Activated naive CD4-positive, alpha-beta T cell treated with anti-CD3 and anti-CD28 coated beads, Interleukin-2, amount 10 ng/mL, durations not matched to agents 7 days and 5 days (primary cell): ENCODE measurements at regions not wholly inside any gene's neighbourhood (a gene's known extent, or its start where the extent isn't known, plus 50 kb on each side); places are given as distances from the start of the nearest gene placed in this dataset.
"Not testable (repeated sequence)": the region's sequence is repeated elsewhere in the genome, so short reads cannot be mapped to it uniquely, and the experiment has no call there.

Experiments
- CTCF ChIA-PET: fragments of 350-600 bp; sonication (Branson Sonifier 250); formaldehyde crosslinking; loops from one replicate; lab custom pipeline; 2021; ENCODE audit warnings: antibody characterized with exemption; lab: Charles Lee
- DNase-seq: peaks from one replicate; pipeline ENCODE4 v3.0.0-alpha.2; 2020
- H3K27ac Mint-ChIP-seq: one replicate; pipeline ENCODE4 v1.8.0; 2021; ENCODE audit warnings: mild to moderate bottlenecking, moderate library complexity, mixed read lengths
- H3K27me3 Mint-ChIP-seq: one replicate; pipeline ENCODE4 v1.8.0; 2021; ENCODE audit warnings: mild to moderate bottlenecking, mixed read lengths
- H3K36me3 Mint-ChIP-seq: one replicate; pipeline ENCODE4 v1.8.0; 2021; ENCODE audit warnings: mixed read lengths
- H3K4me1 Mint-ChIP-seq: one replicate; pipeline ENCODE4 v1.8.0; 2021; ENCODE audit warnings: mixed read lengths
- H3K4me3 Mint-ChIP-seq: one replicate; pipeline ENCODE4 v1.8.0; 2021; ENCODE audit warnings: mild to moderate bottlenecking, moderate library complexity, mixed read lengths
- H3K9me3 Mint-ChIP-seq: one replicate; pipeline ENCODE4 v1.8.0; 2021; ENCODE audit warnings: mixed read lengths

GRCh38 chr2:194102546-194102945 lies 1554.5 kb upstream of the SLC39A10 start:
- DNase-seq = no peak
- no peaks in the 10 kb centered on the region for H3K27me3 Mint-ChIP-seq
- no peak overlapping the region for H3K4me3 Mint-ChIP-seq
- no peaks in the 10 kb centered on the region for H3K4me1 Mint-ChIP-seq
- CTCF ChIA-PET = no interaction called here
- no peak overlapping the region for H3K27ac Mint-ChIP-seq
- H3K9me3 Mint-ChIP-seq = no peaks in the 10 kb centered on the region
- H3K36me3 Mint-ChIP-seq = no peaks in the 10 kb centered on the region

GRCh38 chr2:194100201-194100600 lies 1556.8 kb upstream of the SLC39A10 start:
- CTCF ChIA-PET = no interaction called here
- no peaks in the 10 kb centered on the region for H3K4me1 Mint-ChIP-seq
- H3K9me3 Mint-ChIP-seq = no peaks in the 10 kb centered on the region
- no peaks in the 10 kb centered on the region for H3K36me3 Mint-ChIP-seq
- H3K4me3 Mint-ChIP-seq = no peak overlapping the region
- no peaks in the 10 kb centered on the region for H3K27me3 Mint-ChIP-seq
- no peak overlapping the region for H3K27ac Mint-ChIP-seq
- DNase-seq = no peak

GRCh38 chr2:194096402-194096801 lies 1560.6 kb upstream of the SLC39A10 start:
- no peak overlapping the region for H3K4me3 Mint-ChIP-seq
- CTCF ChIA-PET = no interaction called here
- no peaks in the 10 kb centered on the region for H3K36me3 Mint-ChIP-seq
- no peak overlapping the region for H3K27ac Mint-ChIP-seq
- no peaks in the 10 kb centered on the region for H3K27me3 Mint-ChIP-seq
- H3K9me3 Mint-ChIP-seq = no peaks in the 10 kb centered on the region
- no peak for DNase-seq
- no peaks in the 10 kb centered on the region for H3K4me1 Mint-ChIP-seq

- Mint-ChIP-seq H3K36me3 (no peaks in the 10 kb centered on the region), H3K27ac (no peak overlapping the region), H3K27me3 (no peaks in the 10 kb centered on the region), H3K4me3 (no peak overlapping the region), H3K4me1 (no peaks in the 10 kb centered on the region), H3K9me3 (no peaks in the 10 kb centered on the region)
- no peak for DNase-seq
- CTCF ChIA-PET = no interaction called here
Observed at GRCh38 chr2:194095359-194095758, 1561.7 kb upstream of the SLC39A10 start.

GRCh38 chr2:194090251-194090905 lies 1566.6 kb upstream of the SLC39A10 start:
- no peaks in the 10 kb centered on the region for H3K27me3 Mint-ChIP-seq
- H3K4me3 Mint-ChIP-seq = no peak overlapping the region
- DNase-seq = no peak
- no peak overlapping the region for H3K27ac Mint-ChIP-seq
- H3K9me3 Mint-ChIP-seq = no peaks in the 10 kb centered on the region
- no peaks in the 10 kb centered on the region for H3K36me3 Mint-ChIP-seq
- H3K4me1 Mint-ChIP-seq = no peaks in the 10 kb centered on the region
- CTCF ChIA-PET = no interaction called here

GRCh38 chr2:194087089-194087958 lies 1569.7 kb upstream of the SLC39A10 start:
- H3K4me3 Mint-ChIP-seq = no peak overlapping the region
- no peaks in the 10 kb centered on the region for H3K36me3 Mint-ChIP-seq
- H3K27me3 Mint-ChIP-seq = no peaks in the 10 kb centered on the region
- CTCF ChIA-PET = no interaction called here
- no peak for DNase-seq
- no peaks in the 10 kb centered on the region for H3K4me1 Mint-ChIP-seq
- H3K9me3 Mint-ChIP-seq = no peaks in the 10 kb centered on the region
- no peak overlapping the region for H3K27ac Mint-ChIP-seq

GRCh38 chr2:194086129-194086528 lies 1570.9 kb upstream of the SLC39A10 start:
- DNase-seq = no peak
- CTCF ChIA-PET = no interaction called here
- H3K36me3 Mint-ChIP-seq = no peaks in the 10 kb centered on the region
- no peak overlapping the region for H3K4me3 Mint-ChIP-seq
- no peaks in the 10 kb centered on the region for H3K9me3 Mint-ChIP-seq
- no peaks in the 10 kb centered on the region for H3K4me1 Mint-ChIP-seq
- no peak overlapping the region for H3K27ac Mint-ChIP-seq
- no peaks in the 10 kb centered on the region for H3K27me3 Mint-ChIP-seq

- Mint-ChIP-seq H3K36me3 (no peaks in the 10 kb centered on the region), H3K4me3 (no peak overlapping the region), H3K27me3 (no peaks in the 10 kb centered on the region), H3K4me1 (no peaks in the 10 kb centered on the region), H3K9me3 (no peaks in the 10 kb centered on the region), H3K27ac (no peak overlapping the region)
- DNase-seq = no peak
- CTCF ChIA-PET = no interaction called here
Observed at GRCh38 chr2:194079989-194080388, 1577.0 kb upstream of the SLC39A10 start.

GRCh38 chr2:194077366-194077765 lies 1579.7 kb upstream of the SLC39A10 start:
- CTCF ChIA-PET = no interaction called here
- H3K9me3 Mint-ChIP-seq = peaks cover 3% of the 10 kb centered on the region
- no peak overlapping the region for H3K4me3 Mint-ChIP-seq
- no peaks in the 10 kb centered on the region for H3K27me3 Mint-ChIP-seq
- H3K36me3 Mint-ChIP-seq = no peaks in the 10 kb centered on the region
- H3K27ac Mint-ChIP-seq = no peak overlapping the region
- no peak for DNase-seq
- H3K4me1 Mint-ChIP-seq = no peaks in the 10 kb centered on the region

GRCh38 chr2:194062401-194062800 lies 1594.6 kb upstream of the SLC39A10 start:
- Mint-ChIP-seq H3K27me3 (no peaks in the 10 kb centered on the region), H3K4me3 (no peak overlapping the region), H3K9me3 (no peaks in the 10 kb centered on the region), H3K36me3 (no peaks in the 10 kb centered on the region), H3K4me1 (no peaks in the 10 kb centered on the region), H3K27ac (no peak overlapping the region)
- no peak for DNase-seq
- CTCF ChIA-PET = no interaction called here

GRCh38 chr2:194060269-194060668 lies 1596.8 kb upstream of the SLC39A10 start:
- H3K27me3 Mint-ChIP-seq = no peaks in the 10 kb centered on the region
- CTCF ChIA-PET = no interaction called here
- no peak overlapping the region for H3K27ac Mint-ChIP-seq
- H3K9me3 Mint-ChIP-seq = no peaks in the 10 kb centered on the region
- DNase-seq = no peak
- no peaks in the 10 kb centered on the region for H3K4me1 Mint-ChIP-seq
- H3K4me3 Mint-ChIP-seq = no peak overlapping the region
- no peaks in the 10 kb centered on the region for H3K36me3 Mint-ChIP-seq

GRCh38 chr2:194054313-194054712 lies 1602.7 kb upstream of the SLC39A10 start:
- Mint-ChIP-seq H3K36me3 (no peaks in the 10 kb centered on the region), H3K4me1 (no peaks in the 10 kb centered on the region), H3K4me3 (no peak overlapping the region), H3K27me3 (no peaks in the 10 kb centered on the region), H3K9me3 (peaks cover 4% of the 10 kb centered on the region), H3K27ac (no peak overlapping the region)
- CTCF ChIA-PET = no interaction called here
- DNase-seq = no peak

GRCh38 chr2:194044321-194044720 lies 1612.7 kb upstream of the SLC39A10 start:
- Mint-ChIP-seq H3K4me3 (no peak overlapping the region), H3K27me3 (no peaks in the 10 kb centered on the region), H3K36me3 (no peaks in the 10 kb centered on the region), H3K27ac (no peak overlapping the region), H3K4me1 (no peaks in the 10 kb centered on the region), H3K9me3 (no peaks in the 10 kb centered on the region)
- DNase-seq = no peak
- CTCF ChIA-PET = no interaction called here

GRCh38 chr2:194021130-194021529 lies 1635.9 kb upstream of the SLC39A10 start:
- CTCF ChIA-PET, DNase-seq, H3K27me3 Mint-ChIP-seq, H3K9me3 Mint-ChIP-seq, H3K4me3 Mint-ChIP-seq, H3K36me3 Mint-ChIP-seq, H3K27ac Mint-ChIP-seq, H3K4me1 Mint-ChIP-seq: not testable (repeated sequence)

GRCh38 chr2:194020155-194020554 lies 1636.9 kb upstream of the SLC39A10 start:
- DNase-seq = no peak
- Mint-ChIP-seq H3K9me3 (peaks cover 4% of the 10 kb centered on the region), H3K36me3 (no peaks in the 10 kb centered on the region), H3K27ac (no peak overlapping the region), H3K4me1 (no peaks in the 10 kb centered on the region), H3K4me3 (no peak overlapping the region), H3K27me3 (no peaks in the 10 kb centered on the region)
- CTCF ChIA-PET = no interaction called here
